Suprapubic skin (tissue), 4 donors: ENCODE measurements at regions not wholly inside any gene's neighbourhood (a gene's known extent, or its start where the extent isn't known, plus 50 kb on each side); places are given as distances from the start of the nearest gene placed in this dataset.

Experiments
- DNase-seq, 2 donors: peaks; one replicate each; pipeline ENCODE4 v3.0.0-alpha.2; 2019; ENCODE audit warnings: low spot score in 2 of 2
- H3K27ac ChIP-seq: fragments of 200-600 bp; sonication (generic); one replicate; pipeline ENCODE4 v1.5.1; 2019
- H3K27me3 ChIP-seq: fragments of 200-600 bp; sonication (generic); one replicate; pipeline ENCODE4 v1.5.1; 2019
- H3K36me3 ChIP-seq: fragments of 200-600 bp; sonication (generic); one replicate; pipeline ENCODE4 v1.5.1; 2019
- H3K4me1 ChIP-seq: fragments of 200-600 bp; sonication (generic); one replicate; pipeline ENCODE4 v1.5.1; 2019
- H3K4me3 ChIP-seq: fragments of 200-600 bp; sonication (generic); one replicate; pipeline ENCODE4 v1.5.1; 2019; ENCODE audit warnings: mild to moderate bottlenecking
- H3K9me3 ChIP-seq: fragments of 200-600 bp; sonication (generic); one replicate; pipeline ENCODE4 v1.5.1; 2019
- EP300 ChIP-seq: sonication (generic); formaldehyde crosslinking; IDR thresholded peaks from one replicate; pipeline ENCODE4 v1.6.1; 2017; ENCODE audit warnings: antibody characterized with exemption
- POLR2A ChIP-seq, 2 donors: fragments of 450-650 bp; IDR thresholded peaks; one replicate each; pipeline ENCODE4 v1.6.1; 2017; ENCODE audit warnings: antibody characterized with exemption in 2 of 2, mild to moderate bottlenecking in 2 of 2, moderate library complexity in 2 of 2
- POLR2AphosphoS5 ChIP-seq, 3 donors: sonication (generic); formaldehyde crosslinking; IDR thresholded peaks; one replicate each; pipeline ENCODE4 v1.6.1; 2017; ENCODE audit warnings: antibody characterized with exemption in 3 of 3
- WGBS: methylation state at CpG from one replicate; pipeline ENCODE4 v1.1.5; 2018; 5-methylcytosine and 5-hydroxymethylcytosine counted together
- TF ChIP-seq, protein P1 (sequence below), 2 donors: fragments of 200-600 bp in 1 of 2; fragments of 450-650 bp in 1 of 2; sonication (generic) in 1 of 2; IDR thresholded peaks; one replicate each; pipeline ENCODE4 v1.5.1; 2016 to 2019; ENCODE audit warnings: antibody characterized with exemption in 2 of 2, mild to moderate bottlenecking in 1 of 2, moderate library complexity in 1 of 2

GRCh38 chr7:31251441-31251840, 89.1 kb downstream of the NEUROD6 start:
- no peak overlapping the region for H3K4me3 ChIP-seq
- no peaks in the 10 kb centered on the region for H3K4me1 ChIP-seq
- no peaks in the 10 kb centered on the region for H3K36me3 ChIP-seq
- no peak for DNase-seq
- no peaks in the 10 kb centered on the region for H3K9me3 ChIP-seq
- no peak for TF ChIP-seq POLR2AphosphoS5 (IDR thresholded peaks at IDR 0.05)
- no peak for TF ChIP-seq EP300
- no peak for TF ChIP-seq POLR2A (IDR thresholded peaks at IDR 0.05)
- TF ChIP-seq, protein P1, sequence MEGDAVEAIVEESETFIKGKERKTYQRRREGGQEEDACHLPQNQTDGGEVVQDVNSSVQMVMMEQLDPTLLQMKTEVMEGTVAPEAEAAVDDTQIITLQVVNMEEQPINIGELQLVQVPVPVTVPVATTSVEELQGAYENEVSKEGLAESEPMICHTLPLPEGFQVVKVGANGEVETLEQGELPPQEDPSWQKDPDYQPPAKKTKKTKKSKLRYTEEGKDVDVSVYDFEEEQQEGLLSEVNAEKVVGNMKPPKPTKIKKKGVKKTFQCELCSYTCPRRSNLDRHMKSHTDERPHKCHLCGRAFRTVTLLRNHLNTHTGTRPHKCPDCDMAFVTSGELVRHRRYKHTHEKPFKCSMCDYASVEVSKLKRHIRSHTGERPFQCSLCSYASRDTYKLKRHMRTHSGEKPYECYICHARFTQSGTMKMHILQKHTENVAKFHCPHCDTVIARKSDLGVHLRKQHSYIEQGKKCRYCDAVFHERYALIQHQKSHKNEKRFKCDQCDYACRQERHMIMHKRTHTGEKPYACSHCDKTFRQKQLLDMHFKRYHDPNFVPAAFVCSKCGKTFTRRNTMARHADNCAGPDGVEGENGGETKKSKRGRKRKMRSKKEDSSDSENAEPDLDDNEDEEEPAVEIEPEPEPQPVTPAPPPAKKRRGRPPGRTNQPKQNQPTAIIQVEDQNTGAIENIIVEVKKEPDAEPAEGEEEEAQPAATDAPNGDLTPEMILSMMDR (IDR thresholded peaks at IDR 0.05), result no peak
- no peaks in the 10 kb centered on the region for H3K27me3 ChIP-seq
- H3K27ac ChIP-seq, result no peak overlapping the region
- 40% methylated on average over 3 of the region's 8 CpGs for WGBS

DNA sequence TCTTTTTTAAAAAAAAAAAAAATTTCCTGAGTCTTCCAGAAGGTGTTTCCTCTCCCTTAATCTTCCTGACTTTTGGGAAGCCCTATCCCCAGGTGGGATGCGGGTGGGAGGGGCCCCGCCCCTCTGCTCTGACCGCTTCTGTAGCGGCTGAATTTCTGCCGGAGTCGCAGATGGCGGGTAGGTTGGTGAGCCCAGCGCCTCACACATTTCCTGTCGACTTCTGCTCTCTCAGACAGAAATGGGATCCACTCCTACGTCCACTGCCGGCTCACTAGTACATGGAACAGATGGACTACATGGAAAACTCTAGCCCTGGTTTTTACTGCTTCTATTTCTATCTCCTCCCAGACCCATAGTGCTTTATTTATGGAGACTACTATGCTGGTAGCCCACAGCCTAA, 90.9 kb downstream of the NEUROD6 start:
- H3K4me3 ChIP-seq, result no peak overlapping the region
- TF ChIP-seq POLR2AphosphoS5 (IDR thresholded peaks at IDR 0.05) (no peak), POLR2A (IDR thresholded peaks at IDR 0.05) (no peak), EP300 (no peak)
- TF ChIP-seq, protein P1 (IDR thresholded peaks at IDR 0.05), result no peak
- no peaks in the 10 kb centered on the region for H3K9me3 ChIP-seq
- no peak overlapping the region for H3K27ac ChIP-seq
- no peaks in the 10 kb centered on the region for H3K36me3 ChIP-seq
- H3K27me3 ChIP-seq, result no peaks in the 10 kb centered on the region
- H3K4me1 ChIP-seq, result no peaks in the 10 kb centered on the region
- no peak for DNase-seq
- 30% methylated on average over 11 of the region's 11 CpGs for WGBS

GRCh38 chr7:31236868-31237267, 103.7 kb downstream of the NEUROD6 start:
- H3K27me3 ChIP-seq, result no peaks in the 10 kb centered on the region
- H3K36me3 ChIP-seq, result no peaks in the 10 kb centered on the region
- WGBS, result 85% methylated on average over 6 of the region's 6 CpGs
- no peak for DNase-seq
- no peak overlapping the region for H3K27ac ChIP-seq
- no peak overlapping the region for H3K4me3 ChIP-seq
- H3K4me1 ChIP-seq, result no peaks in the 10 kb centered on the region
- no peak for TF ChIP-seq EP300
- no peak for TF ChIP-seq POLR2A (IDR thresholded peaks at IDR 0.05)
- TF ChIP-seq POLR2AphosphoS5 (IDR thresholded peaks at IDR 0.05), result no peak
- TF ChIP-seq, protein P1 (IDR thresholded peaks at IDR 0.05), result no peak
- H3K9me3 ChIP-seq, result no peaks in the 10 kb centered on the region

- no peak for DNase-seq
- Histone ChIP-seq H3K36me3 (no peaks in the 10 kb centered on the region), H3K9me3 (no peaks in the 10 kb centered on the region), H3K27me3 (no peaks in the 10 kb centered on the region), H3K4me3 (no peak overlapping the region), H3K4me1 (no peaks in the 10 kb centered on the region), H3K27ac (no peak overlapping the region)
- WGBS, result 39% methylated on average over 9 of the region's 9 CpGs
- TF ChIP-seq, protein P1 (IDR thresholded peaks at IDR 0.05), result no peak
These were observed 105.5 kb downstream of the NEUROD6 start for GRCh38 chr7:31234836-31235605.

DNA sequence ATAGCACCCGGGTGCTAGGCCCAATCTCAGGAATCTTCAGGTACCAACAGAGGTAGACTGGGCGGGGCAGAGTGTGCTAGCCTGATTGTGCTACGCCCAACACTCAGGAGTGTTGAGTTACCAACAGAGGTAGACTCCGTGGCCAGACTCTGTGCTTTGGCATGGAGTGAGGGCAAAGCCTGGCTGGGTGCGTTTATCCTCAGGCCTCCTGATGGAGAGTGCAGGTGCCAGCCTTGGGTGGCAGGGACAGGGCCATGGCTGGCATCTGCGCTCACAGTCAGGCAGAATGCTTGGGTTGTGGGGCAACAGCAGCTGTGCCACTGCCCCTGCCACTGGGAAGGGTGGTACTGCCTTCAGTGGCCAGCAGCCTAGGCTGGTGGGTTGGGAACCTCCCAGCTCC, 111.6 kb downstream of the NEUROD6 start:
- no peak overlapping the region for H3K27ac ChIP-seq
- peaks cover 7% of the 10 kb centered on the region for H3K9me3 ChIP-seq
- no peaks in the 10 kb centered on the region for H3K27me3 ChIP-seq
- no peaks in the 10 kb centered on the region for H3K36me3 ChIP-seq
- H3K4me3 ChIP-seq, result no peak overlapping the region
- TF ChIP-seq EP300, result no peak
- TF ChIP-seq POLR2AphosphoS5 (IDR thresholded peaks at IDR 0.05), result no peak
- TF ChIP-seq, protein P1 (IDR thresholded peaks at IDR 0.05), result no peak
- no peak for TF ChIP-seq POLR2A (IDR thresholded peaks at IDR 0.05)
- 92% methylated on average over 6 of the region's 6 CpGs for WGBS
- H3K4me1 ChIP-seq, result no peaks in the 10 kb centered on the region
- DNase-seq, result no peak
